ENCODE measurements at regions not wholly inside any gene's neighbourhood (a gene's known extent, or its start where the extent isn't known, plus 50 kb on each side); places are given as distances from the start of the nearest gene placed in this dataset.

GRCh38 chr16:64292953-64293352 lies 828.9 kb downstream of the CDH11 start:
- TF ChIP-seq CTCF (IDR thresholded peaks at IDR 0.05) (no peak), POLR2A (IDR thresholded peaks at IDR 0.05) (no peak)

All from thyroid gland (tissue), 4 donors.